ENCODE measurements at regions not wholly inside any gene's neighbourhood (a gene's known extent, or its start where the extent isn't known, plus 50 kb on each side); places are given as distances from the start of the nearest gene placed in this dataset.

DNA sequence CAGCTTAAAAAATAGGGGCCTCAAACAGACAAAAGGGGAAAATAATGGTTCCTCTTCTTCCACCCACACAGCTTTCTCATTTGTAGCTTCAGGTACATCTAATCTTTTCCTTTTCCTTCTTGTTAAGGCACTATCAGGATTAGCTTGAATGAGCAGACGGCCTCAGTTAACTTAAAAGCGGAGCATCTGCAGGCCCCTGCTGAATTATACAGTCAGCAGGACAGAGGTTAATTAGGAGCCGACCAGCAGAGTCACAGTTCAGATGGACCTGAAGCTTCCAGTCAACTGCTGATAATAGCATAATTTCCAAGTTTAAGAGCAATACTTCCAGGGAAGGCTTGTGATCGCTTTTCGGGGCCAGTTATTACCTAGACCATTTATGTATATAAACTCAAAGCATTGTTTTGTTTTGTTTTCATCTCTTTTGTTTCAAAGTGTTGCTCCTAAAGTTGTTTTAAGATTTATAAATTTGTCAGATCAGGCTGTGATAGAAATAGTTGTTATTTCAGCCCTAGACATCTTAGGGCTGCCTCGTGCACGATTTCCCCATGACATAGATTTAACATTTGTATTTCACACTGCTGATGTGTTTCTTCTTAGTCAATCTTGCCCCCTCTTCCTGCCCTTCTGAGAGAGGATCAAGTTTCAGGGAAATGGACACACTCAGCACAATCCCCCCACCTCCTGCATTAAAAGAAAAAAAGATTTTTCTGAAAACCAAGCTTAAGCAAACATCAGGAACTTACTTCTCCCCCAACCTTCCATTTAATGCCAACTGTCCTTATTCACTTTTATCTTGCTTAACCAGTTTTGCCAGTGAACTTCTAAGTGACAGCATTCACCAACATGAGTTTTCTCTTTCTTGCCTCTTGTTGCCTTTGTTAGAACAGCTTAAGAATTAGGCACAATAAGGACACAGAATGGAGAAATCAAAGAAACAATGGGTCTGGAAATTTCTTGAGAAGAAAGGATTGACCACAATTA is 449.8 kb downstream of the ARHGEF28 start:
- TF ChIP-seq, protein P1, sequence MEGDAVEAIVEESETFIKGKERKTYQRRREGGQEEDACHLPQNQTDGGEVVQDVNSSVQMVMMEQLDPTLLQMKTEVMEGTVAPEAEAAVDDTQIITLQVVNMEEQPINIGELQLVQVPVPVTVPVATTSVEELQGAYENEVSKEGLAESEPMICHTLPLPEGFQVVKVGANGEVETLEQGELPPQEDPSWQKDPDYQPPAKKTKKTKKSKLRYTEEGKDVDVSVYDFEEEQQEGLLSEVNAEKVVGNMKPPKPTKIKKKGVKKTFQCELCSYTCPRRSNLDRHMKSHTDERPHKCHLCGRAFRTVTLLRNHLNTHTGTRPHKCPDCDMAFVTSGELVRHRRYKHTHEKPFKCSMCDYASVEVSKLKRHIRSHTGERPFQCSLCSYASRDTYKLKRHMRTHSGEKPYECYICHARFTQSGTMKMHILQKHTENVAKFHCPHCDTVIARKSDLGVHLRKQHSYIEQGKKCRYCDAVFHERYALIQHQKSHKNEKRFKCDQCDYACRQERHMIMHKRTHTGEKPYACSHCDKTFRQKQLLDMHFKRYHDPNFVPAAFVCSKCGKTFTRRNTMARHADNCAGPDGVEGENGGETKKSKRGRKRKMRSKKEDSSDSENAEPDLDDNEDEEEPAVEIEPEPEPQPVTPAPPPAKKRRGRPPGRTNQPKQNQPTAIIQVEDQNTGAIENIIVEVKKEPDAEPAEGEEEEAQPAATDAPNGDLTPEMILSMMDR (IDR thresholded peaks at IDR 0.05): no peak
- H3K4me1 ChIP-seq: peaks cover 17% of the 10 kb centered on the region

DNA sequence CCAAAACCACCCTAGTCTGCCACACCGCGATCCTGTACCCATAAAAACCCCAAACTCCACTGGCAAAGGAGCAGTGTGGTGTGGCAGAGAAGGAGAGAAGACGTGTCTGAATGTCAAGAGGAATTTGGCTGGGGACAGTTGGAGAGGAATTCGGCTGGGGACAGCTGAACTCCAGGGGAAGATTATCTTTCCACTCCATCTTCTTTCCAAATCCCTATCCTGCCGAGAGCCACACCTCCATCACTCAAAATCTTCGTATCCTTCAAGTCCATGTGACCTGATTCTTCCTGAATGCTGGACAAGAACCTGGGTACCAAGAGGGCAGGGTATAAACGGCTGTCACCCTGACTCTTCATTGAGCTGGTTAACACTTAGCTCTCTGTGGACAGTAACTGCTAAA is 448.1 kb downstream of the ARHGEF28 start:
- H2AFZ ChIP-seq: no peak overlapping the region
- no peak overlapping the region for H3K27ac ChIP-seq
- no peak overlapping the region for H3K9ac ChIP-seq
- no peak overlapping the region for H3K4me2 ChIP-seq (ENCODE audit: low read length)
- TF ChIP-seq, protein P1 (IDR thresholded peaks at IDR 0.05): no peak
- no peaks in the 10 kb centered on the region for H3K36me3 ChIP-seq (ENCODE audit: control insufficient read depth, insufficient read depth, low read length)
- H3K79me2 ChIP-seq: no peaks in the 10 kb centered on the region
- H3K4me1 ChIP-seq: peaks cover 17% of the 10 kb centered on the region
- no peaks in the 10 kb centered on the region for H3K9me3 ChIP-seq (ENCODE audit: control insufficient read depth, low read length)
- H3K27me3 ChIP-seq (ENCODE audit: control insufficient read depth, insufficient read depth, low read length): no peaks in the 10 kb centered on the region
- no peak overlapping the region for H3K4me3 ChIP-seq (ENCODE audit: low read depth, low read length)

More for the DNA sequence above, 449.8 kb downstream of the ARHGEF28 start:
- Histone ChIP-seq H3K27me3 (ENCODE audit: control insufficient read depth, insufficient read depth, low read length) (no peaks in the 10 kb centered on the region), H3K79me2 (no peaks in the 10 kb centered on the region), H3K4me2 (ENCODE audit: low read length) (peak overlapping the region; percentile 33), H3K9me3 (ENCODE audit: control insufficient read depth, low read length) (no peaks in the 10 kb centered on the region), H3K9ac (no peak overlapping the region), H3K4me3 (ENCODE audit: low read depth, low read length) (no peak overlapping the region), H2AFZ (no peak overlapping the region), H3K27ac (no peak overlapping the region), H3K36me3 (ENCODE audit: control insufficient read depth, insufficient read depth, low read length) (no peaks in the 10 kb centered on the region)

DNA sequence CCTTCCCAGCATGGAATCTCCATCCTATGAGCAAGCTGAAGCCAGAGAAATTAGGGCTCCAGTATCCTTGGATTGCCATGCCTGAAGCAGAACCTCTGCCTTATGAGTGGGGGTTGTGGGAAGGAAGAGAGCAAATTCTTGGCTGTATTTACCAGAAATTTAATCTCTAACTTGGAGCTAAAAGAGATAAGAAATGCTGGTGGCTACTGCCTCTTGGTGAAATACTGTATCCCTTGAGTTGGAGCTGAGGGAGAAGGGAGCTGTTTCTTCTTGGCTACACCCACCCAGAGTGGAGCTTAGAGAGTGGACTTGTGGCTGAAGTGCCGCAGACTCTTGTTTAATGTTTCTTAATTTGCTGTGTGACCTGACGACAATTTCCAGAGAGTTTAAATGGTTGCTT is 447.3 kb downstream of the ARHGEF28 start:
- Histone ChIP-seq H2AFZ (peak overlapping the region; percentile 40), H3K4me1 (peaks cover 17% of the 10 kb centered on the region), H3K27ac (no peak overlapping the region), H3K36me3 (ENCODE audit: control insufficient read depth, insufficient read depth, low read length) (no peaks in the 10 kb centered on the region), H3K79me2 (no peaks in the 10 kb centered on the region), H3K9me3 (ENCODE audit: control insufficient read depth, low read length) (no peaks in the 10 kb centered on the region), H3K27me3 (ENCODE audit: control insufficient read depth, insufficient read depth, low read length) (no peaks in the 10 kb centered on the region), H3K9ac (no peak overlapping the region), H3K4me2 (ENCODE audit: low read length) (peak overlapping the region; percentile 2), H3K4me3 (ENCODE audit: low read depth, low read length) (no peak overlapping the region)
- TF ChIP-seq, protein P1 (IDR thresholded peaks at IDR 0.05): no peak

DNA sequence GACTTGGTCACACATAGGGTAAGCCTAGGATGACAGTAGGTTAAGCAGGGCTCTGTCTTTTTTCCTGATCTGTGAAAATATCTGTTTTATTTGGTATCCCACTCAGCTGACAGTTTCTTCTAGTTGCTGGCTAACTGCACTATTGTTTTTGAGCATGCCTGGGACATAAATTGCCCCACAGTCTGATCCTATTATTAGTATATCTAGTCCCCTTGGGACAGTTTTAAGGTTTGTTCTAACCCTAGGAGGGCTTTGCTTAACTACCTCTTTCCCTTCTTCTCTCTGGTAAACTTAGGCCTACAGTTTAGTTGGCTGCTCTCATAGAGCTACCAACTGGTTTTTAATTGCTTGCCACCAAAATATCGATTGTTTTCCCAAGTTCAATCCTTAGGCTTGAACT is 446.6 kb downstream of the ARHGEF28 start:
- no peak overlapping the region for H2AFZ ChIP-seq
- H3K27ac ChIP-seq: no peak overlapping the region
- H3K4me1 ChIP-seq: peaks cover 17% of the 10 kb centered on the region
- TF ChIP-seq, protein P1 (IDR thresholded peaks at IDR 0.05): no peak
- no peaks in the 10 kb centered on the region for H3K27me3 ChIP-seq (ENCODE audit: control insufficient read depth, insufficient read depth, low read length)
- no peaks in the 10 kb centered on the region for H3K36me3 ChIP-seq (ENCODE audit: control insufficient read depth, insufficient read depth, low read length)
- H3K4me2 ChIP-seq (ENCODE audit: low read length): no peak overlapping the region
- no peaks in the 10 kb centered on the region for H3K9me3 ChIP-seq (ENCODE audit: control insufficient read depth, low read length)
- H3K4me3 ChIP-seq (ENCODE audit: low read depth, low read length): no peak overlapping the region
- H3K79me2 ChIP-seq: no peaks in the 10 kb centered on the region
- no peak overlapping the region for H3K9ac ChIP-seq

Data from parathyroid adenoma (tissue), 2 donors.